NCI-H1694 (cell line): ENCODE measurements at regions not wholly inside any gene's neighbourhood (a gene's known extent, or its start where the extent isn't known, plus 50 kb on each side); places are given as distances from the start of the nearest gene placed in this dataset.
A peak's percentile ranks its signal among the peaks of the same experiment; 100 is the strongest.

Experiments
- DNase-seq: peaks from one replicate; lab custom pipeline; 2025; lab: John Stamatoyannopoulos, UW

DNA sequence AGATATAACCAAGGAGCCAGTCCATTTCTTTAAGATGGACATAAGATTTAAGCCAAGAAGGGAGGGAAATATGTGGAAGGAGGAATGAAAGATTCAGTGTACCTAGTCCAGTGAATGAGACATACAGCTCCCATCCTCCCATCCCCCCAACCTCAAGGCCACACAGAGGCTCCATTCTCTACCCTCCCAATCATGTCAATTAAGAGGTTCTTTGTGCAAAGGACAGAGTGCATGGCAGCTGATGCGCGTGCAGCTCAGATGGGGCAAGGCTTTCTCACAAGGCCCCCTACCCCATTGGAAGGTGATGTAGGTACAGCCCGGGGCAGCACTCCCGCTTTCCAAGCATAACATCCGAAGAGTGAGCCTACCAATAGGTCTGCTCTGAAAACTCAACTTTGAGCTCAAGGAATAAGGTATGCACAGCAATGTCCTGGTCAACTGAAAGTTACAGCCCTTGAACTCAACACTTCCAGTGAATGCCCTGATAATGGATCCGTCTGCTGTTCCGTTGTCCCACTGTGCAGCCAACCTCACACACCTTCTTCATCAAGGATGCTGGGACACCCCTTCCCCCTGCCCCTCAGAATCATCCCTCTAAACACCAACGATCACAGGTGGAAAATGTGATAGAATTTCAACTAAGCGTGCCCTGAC is 458.1 kb downstream of the SOX9 start:
- DNase-seq, result no peak

DNA sequence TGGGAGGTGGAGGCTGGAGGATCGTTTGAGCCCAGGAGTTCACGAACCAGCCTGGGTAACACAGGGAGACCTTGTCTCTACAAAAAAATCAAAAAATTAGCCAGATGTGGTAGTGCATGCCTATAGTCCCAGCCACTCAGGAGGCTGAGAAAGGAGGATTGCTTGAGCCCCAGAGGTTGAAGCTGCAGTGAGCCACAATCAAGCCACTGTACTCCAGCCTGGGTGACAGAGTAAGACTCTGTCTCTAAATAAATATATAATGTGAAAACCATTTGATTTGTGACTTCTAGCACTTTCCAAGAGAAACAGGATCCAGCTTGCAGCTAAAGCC is 459.1 kb downstream of the SOX9 start:
- DNase-seq, result no peak

DNA sequence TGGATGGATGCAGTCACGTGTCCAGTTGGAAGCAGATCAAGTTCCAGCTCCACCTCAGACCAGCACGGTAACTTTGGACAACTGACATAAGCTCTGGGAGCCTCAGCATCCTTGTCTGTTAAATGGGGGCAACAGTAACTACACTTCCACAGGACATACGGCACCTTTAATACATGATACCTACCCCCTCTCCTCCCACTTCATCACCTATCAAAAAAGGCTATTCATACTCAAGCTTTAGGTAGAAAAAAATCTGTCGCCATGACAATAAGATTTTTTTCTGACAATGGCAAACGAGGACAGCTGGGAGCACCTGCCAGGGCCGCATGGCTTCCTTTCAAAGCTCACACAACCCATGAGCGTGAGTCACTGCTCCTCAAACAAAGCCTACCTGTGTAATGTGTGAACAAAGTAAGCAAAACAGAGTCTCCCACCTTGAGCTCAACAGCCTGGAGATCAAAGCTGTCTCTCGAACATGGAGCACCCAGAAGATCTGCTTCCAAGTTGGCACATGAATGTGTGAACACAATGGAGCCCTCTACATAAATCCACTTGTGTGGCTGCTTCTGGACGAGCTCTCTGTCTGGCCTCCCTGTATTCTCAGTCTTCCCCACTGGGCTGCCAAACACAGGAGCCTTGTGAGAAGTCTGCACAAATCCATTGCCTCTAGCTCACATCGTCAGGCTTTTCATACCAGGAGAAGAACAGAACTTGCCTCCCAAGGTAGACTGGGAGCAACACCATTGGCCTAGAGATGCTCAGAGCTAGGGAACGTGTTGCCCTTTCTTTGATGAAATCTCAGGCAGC is 459.7 kb downstream of the SOX9 start:
- DNase-seq, result no peak

DNA sequence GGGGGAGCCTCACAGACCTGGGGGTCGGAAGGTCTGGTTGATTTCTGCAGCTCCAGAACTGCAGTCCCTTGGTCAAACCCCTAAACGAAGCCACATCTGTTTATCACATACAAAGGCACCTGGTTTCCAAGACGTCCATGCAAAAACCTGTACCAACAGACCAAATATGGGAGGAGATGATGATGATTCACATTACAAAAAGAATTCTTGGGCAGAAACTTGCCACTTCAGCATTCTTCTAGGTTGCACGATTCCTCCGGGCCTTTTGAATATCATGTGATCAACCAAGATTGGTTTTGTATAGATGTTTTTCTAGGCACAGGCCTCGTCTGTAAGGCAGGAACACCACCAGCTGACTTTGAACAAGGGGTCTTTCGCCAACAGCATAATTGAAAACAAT is 466.3 kb downstream of the SOX9 start:
- no peak for DNase-seq

DNA sequence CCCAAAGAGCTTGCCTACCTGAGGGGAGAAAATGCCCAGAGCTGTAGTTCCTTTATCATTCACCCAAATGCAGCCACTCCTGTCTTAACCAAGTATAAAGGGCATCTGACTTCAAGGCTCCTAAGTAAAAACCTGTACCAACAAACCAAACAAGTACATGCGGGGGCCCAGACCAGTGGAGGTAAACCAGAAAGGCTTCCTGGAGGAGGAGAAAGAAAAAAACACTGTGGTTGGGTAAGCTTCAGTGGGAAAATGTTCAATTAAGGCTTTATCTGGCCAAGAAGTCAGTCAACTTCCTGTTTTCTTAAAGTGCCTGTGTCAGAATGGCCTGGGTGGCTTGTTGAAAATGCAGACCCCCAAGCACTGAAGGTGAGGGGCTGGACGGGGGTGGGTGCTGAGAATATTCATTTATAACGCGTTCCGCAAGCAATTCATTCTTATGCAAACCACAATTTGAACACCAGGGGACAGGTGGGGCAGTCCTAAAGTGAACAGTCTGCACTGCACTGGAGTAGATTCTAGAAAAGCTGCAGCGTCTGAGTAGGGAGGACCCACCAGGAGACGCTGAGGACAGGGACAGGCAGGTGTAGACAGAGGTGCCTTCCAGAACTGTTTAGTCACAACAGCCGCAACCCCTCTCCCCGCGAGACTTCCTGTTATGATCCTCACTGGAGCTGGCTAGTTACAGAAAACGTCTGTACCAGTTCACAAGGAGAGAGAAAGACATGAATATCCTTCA is 467.1 kb downstream of the SOX9 start:
- DNase-seq, result no peak

DNA sequence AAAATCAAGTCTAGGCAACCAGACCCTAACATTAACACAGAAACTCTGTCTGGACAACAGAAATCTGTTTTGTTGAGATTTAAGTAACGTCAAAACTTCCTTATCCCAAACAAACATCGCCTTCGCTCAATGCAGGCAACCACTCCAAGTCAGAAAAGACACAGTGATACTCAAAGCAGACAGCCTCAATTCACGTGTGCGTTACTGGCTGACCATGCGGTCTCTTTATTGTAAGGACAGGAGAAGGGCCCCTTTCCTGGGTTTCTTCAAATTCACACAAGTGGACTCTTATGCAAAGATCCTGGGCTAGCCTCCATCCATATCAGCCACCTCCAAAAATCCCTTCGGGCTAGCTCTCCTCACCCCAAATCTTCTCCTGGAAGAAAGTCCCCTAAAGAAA is 467.7 kb downstream of the SOX9 start:
- DNase-seq, result no peak

DNA sequence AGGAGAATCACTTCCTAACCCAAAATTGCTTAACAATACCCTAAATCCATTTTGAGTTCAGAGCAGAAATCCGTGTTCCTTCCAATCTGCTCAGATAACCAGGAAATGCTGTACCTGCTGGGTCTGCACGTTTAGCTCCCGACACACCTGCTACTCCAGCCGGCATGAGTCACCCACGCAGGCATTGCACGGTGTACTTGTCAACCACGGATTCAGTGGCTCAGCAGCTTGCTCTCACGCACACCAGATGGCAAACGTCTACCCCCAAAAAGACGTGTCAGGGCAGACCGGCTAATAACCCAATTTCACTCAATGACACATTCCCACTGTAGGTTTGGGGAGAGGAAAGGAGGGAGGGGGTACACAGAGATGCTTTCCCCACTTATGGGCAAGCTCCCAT is 468.1 kb downstream of the SOX9 start:
- peak; percentile 64 for DNase-seq

DNA sequence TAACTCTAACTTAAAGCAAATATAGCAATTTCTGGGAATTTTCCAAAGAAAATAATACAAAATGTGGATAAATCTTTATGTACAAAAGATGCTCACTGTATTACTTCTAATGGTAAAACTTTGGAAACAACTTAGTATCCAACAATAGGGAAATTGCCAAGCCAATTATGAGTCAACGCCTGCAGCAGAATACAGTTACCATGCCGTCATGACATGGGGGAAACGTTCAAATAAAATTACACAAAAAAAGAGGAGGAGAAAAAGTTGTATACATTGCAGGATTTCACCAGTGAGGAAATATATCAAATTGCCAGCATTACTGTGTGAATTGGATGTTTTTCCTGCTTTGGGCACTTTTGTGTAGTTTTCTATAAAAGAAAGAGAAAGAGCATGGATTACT is 469.6 kb downstream of the SOX9 start:
- DNase-seq, result no peak

DNA sequence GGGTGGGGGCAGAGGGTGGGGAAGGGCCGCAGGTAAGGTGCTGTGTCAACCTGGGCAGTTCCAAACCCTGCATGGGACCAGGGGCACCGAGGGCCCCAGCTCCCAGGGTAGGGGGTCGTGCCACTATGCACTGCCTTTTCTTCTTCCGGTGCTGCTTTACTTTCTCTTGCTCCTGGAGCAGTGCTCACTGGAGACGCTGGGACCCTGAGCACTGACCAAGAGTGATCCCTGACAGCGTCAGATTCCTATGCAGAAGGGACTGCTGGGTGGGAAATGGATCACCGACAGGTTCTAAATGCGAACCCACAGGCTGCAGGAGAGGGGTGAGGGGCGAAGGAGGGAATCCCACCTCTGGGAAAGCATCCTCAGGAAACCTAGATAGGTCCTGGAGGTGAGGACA is 470.1 kb downstream of the SOX9 start:
- DNase-seq, result no peak

DNA sequence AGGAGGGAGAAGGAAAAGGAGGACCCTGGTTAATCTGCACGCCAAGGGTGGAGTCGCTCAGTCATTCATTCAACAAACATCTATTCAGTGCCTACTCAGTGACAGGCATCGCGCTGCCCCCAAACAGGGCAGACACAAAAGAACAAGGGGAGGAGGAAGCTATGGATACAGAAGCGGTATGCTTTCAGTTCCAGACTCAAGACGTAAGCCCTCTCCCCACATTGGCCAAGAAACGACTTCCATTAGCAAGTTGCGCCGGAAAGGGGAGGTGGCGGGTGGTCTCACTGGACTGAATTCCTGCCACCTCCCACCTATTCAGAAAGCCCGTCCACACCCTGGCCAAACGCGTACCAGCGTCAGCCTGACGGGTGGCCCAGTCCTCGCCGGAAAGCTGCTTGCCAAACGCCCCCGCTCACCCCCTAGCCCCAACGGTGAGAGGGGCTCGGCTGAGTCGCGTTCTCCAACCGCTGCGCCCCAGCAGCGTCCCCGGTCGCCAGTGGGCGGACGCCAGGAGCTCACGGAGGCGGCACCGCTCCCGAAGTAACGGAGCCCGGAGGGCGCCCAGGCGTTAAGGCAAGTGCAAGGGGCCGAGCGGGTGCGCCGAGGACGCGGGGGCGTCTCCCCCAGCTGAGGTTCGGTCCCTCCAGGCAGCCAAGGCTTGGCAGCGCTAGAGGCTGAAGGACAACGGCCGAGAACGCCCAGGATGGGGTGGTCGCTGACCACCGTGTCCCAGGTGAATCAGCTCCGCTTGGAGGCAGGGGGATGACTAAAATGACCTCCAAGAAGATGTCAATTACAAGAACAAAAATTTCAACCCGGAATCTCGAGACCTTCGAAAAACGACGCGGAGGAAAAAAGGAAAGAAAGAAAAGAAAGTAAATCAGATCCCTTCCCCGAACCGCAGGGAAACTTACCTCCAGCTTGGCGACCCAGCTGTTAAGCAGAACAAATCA is 470.7 kb downstream of the SOX9 start:
- no peak for DNase-seq

DNA sequence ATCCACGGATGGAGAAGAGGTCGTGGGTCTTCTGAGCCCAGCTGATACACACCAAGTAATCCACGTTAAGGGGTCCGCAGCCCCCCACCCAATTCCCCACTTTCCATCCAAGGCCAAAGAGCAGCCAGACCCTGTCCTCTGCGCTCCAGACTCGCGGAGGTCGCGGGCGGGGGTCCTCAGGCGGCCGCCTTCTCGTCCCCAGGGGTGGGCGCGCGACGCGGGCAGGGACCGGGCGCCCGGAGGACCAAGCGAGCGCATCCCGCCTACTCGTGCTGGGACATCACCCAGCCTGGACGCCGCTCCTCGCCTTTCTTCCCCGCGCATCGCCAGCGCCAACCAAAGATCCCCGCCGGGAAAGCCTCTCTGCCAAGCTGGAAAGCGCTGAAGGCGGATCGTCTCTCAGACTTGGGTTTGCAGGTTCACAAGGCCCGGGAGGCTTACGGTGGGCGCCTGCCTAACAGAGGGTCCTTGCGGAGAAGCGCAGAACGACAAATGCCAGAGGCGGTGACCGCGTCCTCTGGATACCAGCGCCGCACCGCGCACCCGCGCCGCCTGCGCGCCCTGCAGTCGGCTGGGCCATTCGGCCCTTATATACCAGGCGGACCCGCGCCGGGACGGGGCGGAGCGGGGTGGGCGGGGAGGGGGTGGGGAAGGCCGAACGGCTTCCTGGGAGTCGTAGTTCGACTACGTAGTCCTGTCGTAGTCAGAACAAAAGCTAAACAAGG is 471.6 kb downstream of the SOX9 start:
- DNase-seq, result peak; percentile 78

DNA sequence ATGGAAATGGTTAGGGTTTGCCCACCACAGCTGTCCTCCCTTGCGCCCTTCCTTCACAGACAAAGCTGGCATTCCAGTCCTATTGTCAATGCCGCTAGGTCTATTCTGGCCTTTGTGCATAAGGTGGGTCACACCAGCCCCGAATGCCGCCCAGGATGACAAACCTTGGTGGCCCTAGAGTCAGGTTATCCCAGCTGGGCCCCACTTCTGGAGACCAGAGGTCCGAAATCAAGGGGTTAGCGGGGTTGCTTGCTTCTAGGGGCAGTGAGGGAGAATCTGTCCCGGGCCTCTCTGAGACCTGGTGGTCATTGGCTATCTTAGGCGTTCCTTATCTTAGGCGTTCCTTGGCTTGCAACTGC is 472.1 kb downstream of the SOX9 start:
- no peak for DNase-seq

DNA sequence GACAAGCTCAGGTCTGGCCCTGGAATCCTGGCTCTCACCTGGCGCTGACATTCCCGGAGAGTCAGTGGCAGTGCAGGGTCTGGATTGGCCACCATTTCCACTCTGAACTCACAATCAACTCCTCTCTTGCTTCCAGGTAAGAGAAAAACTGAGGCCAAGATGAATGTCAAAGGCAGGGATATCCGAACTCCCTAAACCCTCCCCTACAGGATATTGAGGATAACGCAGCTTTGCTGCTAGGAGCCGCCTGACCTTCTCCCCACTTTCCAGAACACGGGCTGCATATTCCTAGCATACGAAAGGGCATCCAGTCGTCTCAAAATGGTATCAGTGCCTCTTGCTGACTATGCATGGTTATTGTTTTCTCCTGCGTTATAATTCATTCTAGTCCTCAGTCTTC is 473.4 kb downstream of the SOX9 start:
- no peak for DNase-seq
